Osteoblast (primary cell): ENCODE measurements at regions not wholly inside any gene's neighbourhood (a gene's known extent, or its start where the extent isn't known, plus 50 kb on each side); places are given as distances from the start of the nearest gene placed in this dataset.

Experiments used
- DNase-seq: peaks from one replicate; pipeline ENCODE4 v3.0.0; 2011; ENCODE audit warnings: low spot score, mixed read lengths; ENCODE audit not compliant: insufficient read length; ENCODE audit errors: missing footprints
- H2AFZ ChIP-seq: 2 replicates; pipeline ENCODE4 v1.6.0; 2011; ENCODE audit warnings: mild to moderate bottlenecking, low read length
- H3K27ac ChIP-seq: 2 replicates; pipeline ENCODE4 v1.5.1; 2011; ENCODE audit warnings: mild to moderate bottlenecking, low read depth, low read length, moderate library complexity
- H3K27me3 ChIP-seq: 2 replicates; pipeline ENCODE4 v1.6.0; 2012; ENCODE audit warnings: mild to moderate bottlenecking, control low read depth, inconsistent platforms, low read length, moderate library complexity; ENCODE audit not compliant: insufficient read depth
- H3K36me3 ChIP-seq: 2 replicates; pipeline ENCODE4 v1.5.1; 2011; ENCODE audit warnings: mild to moderate bottlenecking, low read length, control low read depth, moderate library complexity; ENCODE audit not compliant: insufficient read depth
- H3K4me1 ChIP-seq: 2 replicates; pipeline ENCODE4 v1.5.1; 2011; ENCODE audit warnings: mild to moderate bottlenecking, low read length, control low read depth, moderate library complexity; ENCODE audit not compliant: insufficient read depth
- H3K4me2 ChIP-seq: 2 replicates; pipeline ENCODE4 v1.6.0; 2011; ENCODE audit warnings: mild to moderate bottlenecking, low read length; ENCODE audit not compliant: insufficient read depth
- H3K4me3 ChIP-seq: fragments of 200-600 bp; sonication (generic); 3 replicates; pipeline ENCODE4 v1.5.1; 2012; ENCODE audit warnings: mild to moderate bottlenecking, low read length, inconsistent platforms; ENCODE audit not compliant: insufficient read depth
- H3K79me2 ChIP-seq: 2 replicates; pipeline ENCODE4 v1.6.0; 2012; ENCODE audit warnings: mild to moderate bottlenecking, low read length, control low read depth, inconsistent platforms; ENCODE audit not compliant: insufficient read depth
- H3K9me3 ChIP-seq: 2 replicates; pipeline ENCODE4 v1.5.1; 2011; ENCODE audit warnings: low read depth, low read length, control low read depth
- H4K20me1 ChIP-seq: 2 replicates; pipeline ENCODE4 v1.6.0; 2012; ENCODE audit warnings: mild to moderate bottlenecking, low read length, control low read depth; ENCODE audit not compliant: insufficient read depth
- TF ChIP-seq, protein P1 (sequence below): IDR thresholded peaks from 2 replicates; pipeline ENCODE4 v1.5.1; 2011; ENCODE audit warnings: mild to moderate bottlenecking, low read depth, low read length, moderate library complexity; ENCODE audit errors: extremely low read depth

DNA sequence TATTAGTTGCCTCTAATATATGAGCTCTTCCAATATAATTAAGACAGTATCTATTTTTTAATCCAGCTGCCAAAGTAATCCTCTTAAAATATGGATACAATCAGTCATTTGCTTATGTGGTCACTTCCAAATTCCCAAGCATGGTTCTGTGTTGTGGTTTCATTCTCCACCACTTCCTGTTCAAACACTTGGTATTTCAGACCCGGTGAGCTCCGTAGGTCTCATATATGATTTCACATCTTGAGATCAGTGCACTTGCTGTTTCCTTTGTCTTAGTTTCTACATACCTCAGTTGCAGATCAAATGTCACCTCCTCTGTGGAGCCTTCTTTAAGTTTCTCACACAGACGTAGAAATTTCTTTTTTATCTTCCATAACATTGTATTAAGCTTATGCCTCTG is 254.2 kb downstream of the KCNS3 start:
- Histone ChIP-seq H3K4me2 (no peak overlapping the region), H2AFZ (no peak overlapping the region), H3K9me3 (no peaks in the 10 kb centered on the region), H3K27me3 (peaks cover 5% of the 10 kb centered on the region), H4K20me1 (no peaks in the 10 kb centered on the region), H3K4me3 (no peak overlapping the region), H3K79me2 (no peaks in the 10 kb centered on the region), H3K36me3 (no peaks in the 10 kb centered on the region), H3K4me1 (no peaks in the 10 kb centered on the region), H3K27ac (no peak overlapping the region)
- TF ChIP-seq, protein P1, sequence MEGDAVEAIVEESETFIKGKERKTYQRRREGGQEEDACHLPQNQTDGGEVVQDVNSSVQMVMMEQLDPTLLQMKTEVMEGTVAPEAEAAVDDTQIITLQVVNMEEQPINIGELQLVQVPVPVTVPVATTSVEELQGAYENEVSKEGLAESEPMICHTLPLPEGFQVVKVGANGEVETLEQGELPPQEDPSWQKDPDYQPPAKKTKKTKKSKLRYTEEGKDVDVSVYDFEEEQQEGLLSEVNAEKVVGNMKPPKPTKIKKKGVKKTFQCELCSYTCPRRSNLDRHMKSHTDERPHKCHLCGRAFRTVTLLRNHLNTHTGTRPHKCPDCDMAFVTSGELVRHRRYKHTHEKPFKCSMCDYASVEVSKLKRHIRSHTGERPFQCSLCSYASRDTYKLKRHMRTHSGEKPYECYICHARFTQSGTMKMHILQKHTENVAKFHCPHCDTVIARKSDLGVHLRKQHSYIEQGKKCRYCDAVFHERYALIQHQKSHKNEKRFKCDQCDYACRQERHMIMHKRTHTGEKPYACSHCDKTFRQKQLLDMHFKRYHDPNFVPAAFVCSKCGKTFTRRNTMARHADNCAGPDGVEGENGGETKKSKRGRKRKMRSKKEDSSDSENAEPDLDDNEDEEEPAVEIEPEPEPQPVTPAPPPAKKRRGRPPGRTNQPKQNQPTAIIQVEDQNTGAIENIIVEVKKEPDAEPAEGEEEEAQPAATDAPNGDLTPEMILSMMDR, result no peak
- peak; percentile 42 for DNase-seq

- Histone ChIP-seq H3K4me1 (no peaks in the 10 kb centered on the region), H3K4me2 (no peak overlapping the region), H3K27me3 (peaks cover 5% of the 10 kb centered on the region), H4K20me1 (no peaks in the 10 kb centered on the region), H3K27ac (no peak overlapping the region), H3K4me3 (no peak overlapping the region), H3K79me2 (no peaks in the 10 kb centered on the region), H2AFZ (no peak overlapping the region), H3K9me3 (no peaks in the 10 kb centered on the region), H3K36me3 (no peaks in the 10 kb centered on the region)
- no peak for DNase-seq
- TF ChIP-seq, protein P1, result no peak
Measured at GRCh38 chr2:18131761-18132160, 253.3 kb downstream of the KCNS3 start.

- Histone ChIP-seq H3K9me3 (no peaks in the 10 kb centered on the region), H4K20me1 (no peaks in the 10 kb centered on the region)
- TF ChIP-seq, protein P1, result no peak
Measured at GRCh38 chr2:18129348-18129747, 250.9 kb downstream of the KCNS3 start.

DNA sequence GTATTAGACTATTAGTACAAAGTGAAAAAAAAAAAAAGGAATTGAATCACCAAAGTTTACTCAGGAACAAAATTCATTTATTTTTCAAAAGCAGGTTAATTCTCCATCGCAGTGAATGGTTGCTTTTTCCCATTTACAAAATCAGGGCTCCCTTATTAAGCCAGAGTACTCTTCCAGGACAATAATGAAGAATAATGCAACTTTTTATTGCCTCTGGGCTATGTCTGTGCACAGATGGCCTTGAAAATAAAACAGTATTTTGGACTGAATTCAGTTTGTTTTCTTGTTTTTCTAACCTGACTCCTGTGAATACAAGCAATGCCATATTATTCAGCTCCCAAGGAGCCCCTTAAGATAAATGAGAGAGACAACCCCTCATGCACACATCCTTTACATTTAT is 246.8 kb downstream of the KCNS3 start:
- Histone ChIP-seq H3K4me2 (no peak overlapping the region), H3K27ac (no peak overlapping the region), H3K4me1 (peaks cover 1% of the 10 kb centered on the region), H3K9me3 (no peaks in the 10 kb centered on the region), H2AFZ (no peak overlapping the region), H3K79me2 (no peaks in the 10 kb centered on the region), H4K20me1 (no peaks in the 10 kb centered on the region), H3K27me3 (peaks cover 7% of the 10 kb centered on the region), H3K36me3 (no peaks in the 10 kb centered on the region), H3K4me3 (no peak overlapping the region)
- no peak for DNase-seq
- TF ChIP-seq, protein P1, result no peak

More at GRCh38 chr2:18129348-18129747, 250.9 kb downstream of the KCNS3 start:
- no peak for DNase-seq
- H2AFZ ChIP-seq, result no peak overlapping the region
- no peak overlapping the region for H3K4me2 ChIP-seq
- no peak overlapping the region for H3K4me3 ChIP-seq
- no peak overlapping the region for H3K27ac ChIP-seq
- H3K36me3 ChIP-seq, result no peaks in the 10 kb centered on the region
- H3K79me2 ChIP-seq, result no peaks in the 10 kb centered on the region
- no peaks in the 10 kb centered on the region for H3K4me1 ChIP-seq
- H3K27me3 ChIP-seq, result peaks cover 8% of the 10 kb centered on the region
